B cell (primary cell): ENCODE measurements at regions not wholly inside any gene's neighbourhood (a gene's known extent, or its start where the extent isn't known, plus 50 kb on each side); places are given as distances from the start of the nearest gene placed in this dataset.

Experiments
- ATAC-seq: fragments of 200-7000 bp; cut with Tn5 transposase; one replicate; pipeline ENCODE4 v1.10.0; 2021; ENCODE audit warnings: low read depth, mild to moderate bottlenecking, moderate number of reproducible peaks, moderate library complexity
- CTCF ChIA-PET: fragments of 350-600 bp; sonication (Branson Sonifier 250); formaldehyde crosslinking; loops from one replicate; lab custom pipeline; 2021; ENCODE audit warnings: antibody characterized with exemption, inconsistent platforms; lab: Charles Lee
- POLR2A ChIA-PET: fragments of 350-600 bp; sonication (Branson Sonifier 250); formaldehyde crosslinking; loops from one replicate; lab custom pipeline; 2021; ENCODE audit warnings: antibody characterized with exemption; lab: Charles Lee
- DNase-seq: peaks from one replicate; pipeline ENCODE4 v3.0.0; 2013
- H2AFZ ChIP-seq: 2 replicates; pipeline ENCODE4 v1.6.1; 2012; ENCODE audit warnings: mild to moderate bottlenecking, low read depth, low read length; ENCODE audit not compliant: insufficient read depth, poor library complexity, severe bottlenecking
- H3K27ac ChIP-seq, 2 donors: 1 replicate in 1 of 2; 2 replicates in 1 of 2; pipeline ENCODE4 v1.5.1; 2012 to 2013; ENCODE audit warnings: low read length in 2 of 2, mild to moderate bottlenecking in 2 of 2, moderate library complexity in 1 of 2
- H3K27me3 ChIP-seq, 4 experiments: fragments of 200-600 bp in 1 of 4; sonication (generic) in 1 of 4; replicated peaks in 1 of 4; 1 replicate in 2 of 4; 2 replicates in 2 of 4; pipeline versions ENCODE4 v1.6.1 to v1.7.0; 2013 to 2016; ENCODE audit warnings: low read length in 3 of 4, mild to moderate bottlenecking in 2 of 4, mixed read lengths in 1 of 4, moderate library complexity in 1 of 4; ENCODE audit not compliant: insufficient read depth in 4 of 4, control insufficient read depth in 3 of 4; ENCODE audit errors: control extremely low read depth in 1 of 4
- H3K36me3 ChIP-seq, 2 experiments: replicated peaks in 1 of 2; 1 replicate in 1 of 2; 2 replicates in 1 of 2; pipeline versions ENCODE4 v1.6.1 to v1.7.1; 2013; ENCODE audit warnings: low read length in 1 of 2; ENCODE audit not compliant: insufficient read depth in 2 of 2, control insufficient read depth in 1 of 2; ENCODE audit errors: control extremely low read depth in 1 of 2, extremely low read depth in 1 of 2
- H3K4me1 ChIP-seq, 2 donors: fragments of 200-600 bp in 1 of 2; sonication (generic) in 1 of 2; 1 replicate in 1 of 2; 2 replicates in 1 of 2; pipeline versions ENCODE4 v1.5.1 to v1.6.1; 2013 to 2017; ENCODE audit warnings: low read length in 2 of 2; ENCODE audit not compliant: control insufficient read depth in 2 of 2, insufficient read depth in 2 of 2
- H3K4me2 ChIP-seq: replicated peaks from 2 replicates; pipeline ENCODE3; 2012; ENCODE audit warnings: mild to moderate bottlenecking, low read depth, low read length; ENCODE audit not compliant: poor library complexity, severe bottlenecking
- H3K4me3 ChIP-seq, 5 experiments: fragments of 200-600 bp in 1 of 5; sonication (generic) in 1 of 5; 1 replicate in 3 of 5; 2 replicates in 2 of 5; pipeline versions ENCODE4 v1.5.1 to v1.7.0; 2011 to 2016; ENCODE audit warnings: low read length in 4 of 5, mild to moderate bottlenecking in 4 of 5, low read depth in 2 of 5, control low read depth in 1 of 5, moderate library complexity in 1 of 5; ENCODE audit not compliant: insufficient read depth in 1 of 5; ENCODE audit errors: control extremely low read depth in 1 of 5, extremely low read depth in 1 of 5
- H3K79me2 ChIP-seq: fragments of 200-600 bp; sonication (generic); one replicate; pipeline ENCODE4 v1.6.0; 2016; ENCODE audit warnings: low read length; ENCODE audit not compliant: control insufficient read depth, insufficient read depth
- H3K9ac ChIP-seq: fragments of 200-600 bp; sonication (generic); 2 replicates; pipeline ENCODE4 v1.6.1; 2017; ENCODE audit warnings: mild to moderate bottlenecking, low read length, moderate library complexity
- H3K9me3 ChIP-seq, 3 donors: one replicate each; pipeline versions ENCODE4 v1.6.1 to v1.7.1; 2013; ENCODE audit warnings: low read length in 2 of 3; ENCODE audit not compliant: control insufficient read depth in 2 of 3, insufficient read depth in 1 of 3; ENCODE audit errors: control extremely low read depth in 1 of 3
- H4K20me1 ChIP-seq: 2 replicates; pipeline ENCODE4 v1.6.0; 2012; ENCODE audit warnings: mild to moderate bottlenecking, low read length; ENCODE audit not compliant: insufficient read depth, control insufficient read depth, poor library complexity, severe bottlenecking
- H3K27ac Mint-ChIP-seq: one replicate; pipeline ENCODE4 v1.8.0; 2021; ENCODE audit warnings: mixed read lengths
- H3K27me3 Mint-ChIP-seq: one replicate; pipeline ENCODE4 v1.8.0; 2021; ENCODE audit warnings: mixed read lengths
- H3K4me1 Mint-ChIP-seq: one replicate; pipeline ENCODE4 v1.8.0; 2021; ENCODE audit warnings: mixed read lengths
- H3K4me3 Mint-ChIP-seq: one replicate; pipeline ENCODE4 v1.8.0; 2021; ENCODE audit warnings: mixed read lengths
- H3K9me3 Mint-ChIP-seq: one replicate; pipeline ENCODE4 v1.8.0; 2022; ENCODE audit warnings: mixed read lengths; ENCODE audit not compliant: insufficient read depth
- EZH2 ChIP-seq: IDR thresholded peaks from 2 replicates; pipeline ENCODE4 v1.6.1; 2012; ENCODE audit warnings: borderline replicate concordance, low read depth, mild to moderate bottlenecking, moderate library complexity, low read length; ENCODE audit not compliant: insufficient read depth, poor library complexity, severe bottlenecking
- WGBS: methylation state at CpG from one replicate; pipeline ENCODE4 v1.1.5; 2013; ENCODE audit warnings: missing lambda C conversion rate; ENCODE audit not compliant: insufficient coverage; 5-methylcytosine and 5-hydroxymethylcytosine counted together
- intact Hi-C: fragments of 100-400 bp; cut with micrococcal nuclease; formaldehyde crosslinking; loops from one replicate; pipeline ENCODE4 v1.10.0; 2022
- TF ChIP-seq, protein P1 (sequence below): fragments of 200-600 bp; IDR thresholded peaks from one replicate; pipeline ENCODE4 v1.8.0; 2022; ENCODE audit warnings: antibody characterized with exemption, mild to moderate bottlenecking

DNA sequence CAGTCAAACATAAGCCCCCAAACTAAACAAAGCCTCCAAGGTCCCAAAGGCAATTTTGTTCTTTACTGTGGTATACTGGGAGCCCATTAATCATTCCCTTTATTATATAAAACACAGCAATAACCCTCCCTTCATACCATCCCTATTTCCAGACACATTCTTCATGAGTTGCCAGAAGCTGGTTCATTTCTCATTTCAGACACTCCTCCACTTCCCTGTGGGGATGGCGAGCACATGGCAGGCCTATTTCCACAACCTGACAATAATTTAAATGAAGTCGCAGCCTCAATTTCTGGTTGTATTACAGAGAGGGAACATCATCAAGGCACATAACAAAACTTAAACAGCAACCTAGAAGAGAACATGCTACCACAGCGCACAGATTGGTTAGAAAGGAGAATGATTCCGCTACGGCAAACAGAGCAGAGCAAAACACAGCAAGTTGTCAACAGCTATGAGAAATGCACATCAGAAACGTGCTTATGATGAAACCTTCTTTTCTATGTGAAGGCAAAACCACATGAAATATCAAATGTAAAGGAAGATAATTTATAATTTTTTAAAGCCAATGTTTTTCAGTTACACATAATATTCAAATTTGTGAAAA lies 63.3 kb upstream of the ARHGEF3 start:
- POLR2A ChIA-PET = no interaction called here
- no peak overlapping the region for H3K4me3 ChIP-seq
- intact Hi-C loops = no loop called here
- H3K36me3 ChIP-seq = no peaks in the 10 kb centered on the region
- H3K9me3 Mint-ChIP-seq = no peaks in the 10 kb centered on the region
- no peak overlapping the region for H3K4me2 ChIP-seq
- no peaks in the 10 kb centered on the region for H4K20me1 ChIP-seq
- H3K27ac ChIP-seq = no peak overlapping the region
- H3K9ac ChIP-seq = no peak overlapping the region
- no peaks in the 10 kb centered on the region for H3K27me3 ChIP-seq
- CTCF ChIA-PET = interaction anchor here (0.6 to 1.7 kb wide), 2 partner anchors 122 to 168 kb away, joined by 3 to 5 read pairs; no protein-coding TSS in a partner anchor
- H3K9me3 ChIP-seq = peaks cover 0 to 3% (median 0%) of the 10 kb centered on the region in 3 donors
- no peak overlapping the region for H3K27ac Mint-ChIP-seq
- no peaks in the 10 kb centered on the region for H3K79me2 ChIP-seq
- 96% methylated on average over 3 of the region's 6 CpGs for WGBS
- TF ChIP-seq, protein P1, sequence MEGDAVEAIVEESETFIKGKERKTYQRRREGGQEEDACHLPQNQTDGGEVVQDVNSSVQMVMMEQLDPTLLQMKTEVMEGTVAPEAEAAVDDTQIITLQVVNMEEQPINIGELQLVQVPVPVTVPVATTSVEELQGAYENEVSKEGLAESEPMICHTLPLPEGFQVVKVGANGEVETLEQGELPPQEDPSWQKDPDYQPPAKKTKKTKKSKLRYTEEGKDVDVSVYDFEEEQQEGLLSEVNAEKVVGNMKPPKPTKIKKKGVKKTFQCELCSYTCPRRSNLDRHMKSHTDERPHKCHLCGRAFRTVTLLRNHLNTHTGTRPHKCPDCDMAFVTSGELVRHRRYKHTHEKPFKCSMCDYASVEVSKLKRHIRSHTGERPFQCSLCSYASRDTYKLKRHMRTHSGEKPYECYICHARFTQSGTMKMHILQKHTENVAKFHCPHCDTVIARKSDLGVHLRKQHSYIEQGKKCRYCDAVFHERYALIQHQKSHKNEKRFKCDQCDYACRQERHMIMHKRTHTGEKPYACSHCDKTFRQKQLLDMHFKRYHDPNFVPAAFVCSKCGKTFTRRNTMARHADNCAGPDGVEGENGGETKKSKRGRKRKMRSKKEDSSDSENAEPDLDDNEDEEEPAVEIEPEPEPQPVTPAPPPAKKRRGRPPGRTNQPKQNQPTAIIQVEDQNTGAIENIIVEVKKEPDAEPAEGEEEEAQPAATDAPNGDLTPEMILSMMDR = no peak
- no peak for TF ChIP-seq EZH2
- DNase-seq = no peak
- H3K27me3 Mint-ChIP-seq = no peaks in the 10 kb centered on the region
- no peaks in the 10 kb centered on the region for H3K4me1 ChIP-seq
- no peak overlapping the region for H2AFZ ChIP-seq
- no peak overlapping the region for H3K4me3 Mint-ChIP-seq
- no peak for ATAC-seq
- no peaks in the 10 kb centered on the region for H3K4me1 Mint-ChIP-seq

DNA sequence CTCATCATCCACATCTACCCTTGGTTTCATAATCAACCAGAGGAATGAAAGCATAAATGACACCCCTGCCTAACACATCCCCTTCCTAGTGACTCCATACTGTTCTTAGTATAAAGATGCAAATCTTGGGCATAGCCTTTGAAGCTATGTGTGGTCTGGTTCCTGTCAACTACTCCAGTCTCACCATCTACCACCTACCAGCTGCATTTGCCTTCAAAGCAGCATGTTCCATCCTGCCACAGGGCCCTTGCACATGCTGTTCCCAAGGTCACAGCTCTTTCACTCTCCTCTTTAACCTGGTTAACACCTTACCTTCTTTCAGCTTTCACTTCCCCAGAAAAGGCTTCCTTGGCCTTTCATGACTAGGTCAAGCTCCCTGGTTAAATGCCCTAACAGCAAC lies 62.3 kb upstream of the ARHGEF3 start:
- Histone ChIP-seq H3K4me1 (no peaks in the 10 kb centered on the region), H3K27ac (no peak overlapping the region), H4K20me1 (no peaks in the 10 kb centered on the region), H3K79me2 (no peaks in the 10 kb centered on the region), H3K27me3 (no peaks in the 10 kb centered on the region), H3K4me2 (no peak overlapping the region), H3K36me3 (no peaks in the 10 kb centered on the region), H3K4me3 (no peak overlapping the region), H2AFZ (no peak overlapping the region), H3K9me3 (peaks cover 0 to 3% (median 0%) of the 10 kb centered on the region in 3 donors), H3K9ac (no peak overlapping the region)
- intact Hi-C loops = no loop called here
- Mint-ChIP-seq H3K27me3 (no peaks in the 10 kb centered on the region), H3K4me3 (no peak overlapping the region), H3K27ac (no peak overlapping the region), H3K4me1 (no peaks in the 10 kb centered on the region), H3K9me3 (no peaks in the 10 kb centered on the region)
- DNase-seq (no peak), ATAC-seq (no peak)
- POLR2A ChIA-PET = no interaction called here
- TF ChIP-seq EZH2 = no peak
- TF ChIP-seq, protein P1 = no peak
- CTCF ChIA-PET = interaction anchor here (2.3 kb wide), 1 partner anchor 125 kb away, joined by 10 read pairs; no protein-coding TSS in a partner anchor
